ENCODE measurements at regions not wholly inside any gene's neighbourhood (a gene's known extent, or its start where the extent isn't known, plus 50 kb on each side); places are given as distances from the start of the nearest gene placed in this dataset.
"Not testable (repeated sequence)": the region's sequence is repeated elsewhere in the genome, so short reads cannot be mapped to it uniquely, and the experiment has no call there.

DNA sequence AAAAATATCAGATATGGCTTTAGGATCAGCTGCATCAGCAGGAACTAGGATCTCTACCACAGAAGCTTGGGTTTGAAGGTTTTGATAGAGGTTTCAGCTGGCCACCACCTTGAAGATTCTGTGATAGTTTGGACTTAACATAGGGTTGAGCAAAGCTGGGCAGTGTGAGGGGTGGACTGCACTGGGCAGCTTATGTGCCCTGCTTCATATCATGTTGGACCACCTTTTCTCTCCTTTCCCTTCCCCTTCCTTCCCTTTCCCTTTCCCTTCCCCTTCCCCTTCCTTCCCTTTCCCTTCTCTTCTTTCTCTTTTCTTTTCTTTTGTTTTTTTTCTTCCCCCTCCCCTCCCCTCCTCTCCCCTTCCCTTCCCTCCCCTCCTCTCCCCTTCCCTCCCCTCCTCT, 196.3 kb upstream of the CXCR4 start:
- Mint-ChIP-seq H3K27me3 (peaks cover 16% of the 10 kb centered on the region), H3K36me3 (ENCODE audit: insufficient read depth) (no peaks in the 10 kb centered on the region), H3K4me1 (ENCODE audit: low read depth) (peaks cover 2% of the 10 kb centered on the region), H3K4me3 (ENCODE audit: low read depth) (no peak overlapping the region), H3K27ac (no peak overlapping the region), H3K9me3 (ENCODE audit: low read depth) (no peaks in the 10 kb centered on the region)
- TF ChIP-seq CTCF (IDR thresholded peaks at IDR 0.05; ENCODE audit: unreplicated experiment): no peak
- no peak for DNase-seq (ENCODE audit: low spot score, unreplicated experiment)

DNA sequence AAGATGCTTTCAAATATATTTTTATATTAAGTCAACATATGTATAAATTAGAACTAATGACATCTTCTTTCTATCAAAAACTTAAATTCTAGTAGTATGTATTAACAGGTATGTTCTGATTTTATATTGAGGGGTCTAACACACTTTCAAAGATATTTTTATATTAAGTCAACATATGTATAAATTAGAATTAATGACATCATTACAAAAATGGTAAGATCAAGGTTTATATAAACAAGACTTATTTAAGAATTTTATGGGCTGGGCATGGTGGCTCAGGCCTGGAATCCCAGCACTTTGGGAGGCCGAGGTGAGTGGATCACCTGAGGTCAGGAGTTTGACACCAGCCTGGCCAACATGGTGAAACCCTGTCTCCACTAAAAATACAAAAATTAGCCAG, 194.6 kb upstream of the CXCR4 start:
- not testable (repeated sequence) for DNase-seq (ENCODE audit: low spot score, unreplicated experiment); H3K9me3 Mint-ChIP-seq (ENCODE audit: low read depth); H3K4me1 Mint-ChIP-seq (ENCODE audit: low read depth); H3K27ac Mint-ChIP-seq; H3K36me3 Mint-ChIP-seq (ENCODE audit: insufficient read depth); H3K4me3 Mint-ChIP-seq (ENCODE audit: low read depth)
- peaks cover 15% of the 10 kb centered on the region for H3K27me3 Mint-ChIP-seq

DNA sequence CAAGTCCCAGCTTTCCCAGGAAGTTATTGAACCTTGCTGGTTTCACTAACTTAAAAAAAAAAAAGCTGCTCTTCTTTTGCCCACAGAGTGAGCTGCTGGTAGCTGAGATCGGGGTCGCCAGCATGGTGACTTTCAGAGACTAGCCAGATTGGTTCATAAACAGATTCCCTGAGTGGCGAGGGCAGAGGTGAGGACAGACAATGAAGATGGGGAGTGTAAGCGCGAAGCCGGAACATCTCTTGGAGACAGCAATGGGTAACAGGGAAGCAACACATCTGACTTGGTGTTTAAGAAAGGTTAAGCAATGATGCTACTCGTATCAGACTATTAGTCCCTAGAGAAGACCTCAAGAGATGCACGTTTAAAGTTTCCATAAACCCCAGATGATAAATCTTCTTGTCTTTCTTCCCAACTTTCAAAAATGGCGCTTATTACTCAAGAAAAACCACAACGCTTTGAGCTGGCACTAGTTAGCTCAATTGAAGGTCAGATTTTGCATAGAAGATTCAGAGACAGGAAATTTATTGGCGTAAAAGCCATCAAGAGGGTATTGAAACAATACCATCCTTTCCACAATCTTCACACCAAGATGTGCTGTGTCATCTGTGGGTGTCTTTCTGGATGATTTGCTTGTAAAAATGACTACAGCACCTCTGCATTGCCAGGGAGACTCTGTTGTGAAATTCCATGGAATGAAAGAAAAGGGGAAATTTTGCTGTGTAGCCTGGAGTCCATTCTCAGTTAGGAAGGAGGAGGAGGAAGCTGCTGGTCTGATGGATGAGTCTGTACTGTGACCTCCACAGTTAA, 193.1 kb upstream of the CXCR4 start:
- DNase-seq (ENCODE audit: low spot score, unreplicated experiment): no peak
- Mint-ChIP-seq H3K27ac (no peak overlapping the region), H3K27me3 (peaks cover 6% of the 10 kb centered on the region), H3K4me3 (ENCODE audit: low read depth) (no peak overlapping the region), H3K9me3 (ENCODE audit: low read depth) (no peaks in the 10 kb centered on the region), H3K4me1 (ENCODE audit: low read depth) (no peaks in the 10 kb centered on the region), H3K36me3 (ENCODE audit: insufficient read depth) (no peaks in the 10 kb centered on the region)
- no peak for TF ChIP-seq CTCF (IDR thresholded peaks at IDR 0.05; ENCODE audit: unreplicated experiment)

- Mint-ChIP-seq H3K27me3 (peaks cover 6% of the 10 kb centered on the region), H3K4me1 (ENCODE audit: low read depth) (no peaks in the 10 kb centered on the region), H3K36me3 (ENCODE audit: insufficient read depth) (no peaks in the 10 kb centered on the region), H3K27ac (no peak overlapping the region), H3K9me3 (ENCODE audit: low read depth) (no peaks in the 10 kb centered on the region), H3K4me3 (ENCODE audit: low read depth) (no peak overlapping the region)
- no peak for TF ChIP-seq CTCF (IDR thresholded peaks at IDR 0.05; ENCODE audit: unreplicated experiment)
- no peak for DNase-seq (ENCODE audit: low spot score, unreplicated experiment)
Measured at GRCh38 chr2:136310005-136310495, 192.1 kb upstream of the CXCR4 start.

DNA sequence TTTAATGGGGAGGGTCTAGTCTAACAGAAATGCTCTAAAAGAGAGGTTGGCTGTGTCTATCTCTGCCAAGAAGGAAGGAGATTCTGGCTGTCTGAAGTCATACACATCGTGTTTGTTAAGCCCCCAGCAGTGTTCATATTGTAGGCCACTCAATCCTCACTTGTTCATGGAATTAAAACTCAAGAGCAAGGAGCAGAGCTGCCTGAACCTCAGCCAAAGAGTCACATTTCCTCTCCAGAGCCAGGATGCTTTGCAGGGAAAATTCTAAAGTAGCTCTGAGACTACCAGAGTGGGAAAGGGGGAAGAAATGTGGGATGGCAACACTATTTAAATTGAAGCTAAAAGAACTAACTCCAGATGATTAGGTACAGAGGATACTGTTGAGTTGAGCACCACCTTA, 190.7 kb upstream of the CXCR4 start:
- Mint-ChIP-seq H3K27ac (no peak overlapping the region), H3K27me3 (peaks cover 6% of the 10 kb centered on the region), H3K4me3 (ENCODE audit: low read depth) (no peak overlapping the region), H3K4me1 (ENCODE audit: low read depth) (no peaks in the 10 kb centered on the region), H3K36me3 (ENCODE audit: insufficient read depth) (no peaks in the 10 kb centered on the region), H3K9me3 (ENCODE audit: low read depth) (no peaks in the 10 kb centered on the region)
- no peak for DNase-seq (ENCODE audit: low spot score, unreplicated experiment)
- no peak for TF ChIP-seq CTCF (IDR thresholded peaks at IDR 0.05; ENCODE audit: unreplicated experiment)

GRCh38 chr2:136306836-136307235, 188.9 kb upstream of the CXCR4 start:
- no peak for TF ChIP-seq CTCF (IDR thresholded peaks at IDR 0.05; ENCODE audit: unreplicated experiment)
- Mint-ChIP-seq H3K4me1 (ENCODE audit: low read depth) (no peaks in the 10 kb centered on the region), H3K36me3 (ENCODE audit: insufficient read depth) (no peaks in the 10 kb centered on the region), H3K9me3 (ENCODE audit: low read depth) (no peaks in the 10 kb centered on the region), H3K4me3 (ENCODE audit: low read depth) (no peak overlapping the region), H3K27ac (no peak overlapping the region), H3K27me3 (peaks cover 6% of the 10 kb centered on the region)
- no peak for DNase-seq (ENCODE audit: low spot score, unreplicated experiment)
